T-helper 2 cell treated with Interferon-gamma antibody and Interleukin-4, amounts not matched to agents 100 ng/mL and 5 ng/mL, for 36 hours (primary cell): ENCODE measurements at regions not wholly inside any gene's neighbourhood (a gene's known extent, or its start where the extent isn't known, plus 50 kb on each side); places are given as distances from the start of the nearest gene placed in this dataset.

ENCODE experiments used
- intact Hi-C: fragments of 100-400 bp; cut with micrococcal nuclease; formaldehyde crosslinking; loops from one replicate; pipeline ENCODE4 v1.15.1; 2023

DNA sequence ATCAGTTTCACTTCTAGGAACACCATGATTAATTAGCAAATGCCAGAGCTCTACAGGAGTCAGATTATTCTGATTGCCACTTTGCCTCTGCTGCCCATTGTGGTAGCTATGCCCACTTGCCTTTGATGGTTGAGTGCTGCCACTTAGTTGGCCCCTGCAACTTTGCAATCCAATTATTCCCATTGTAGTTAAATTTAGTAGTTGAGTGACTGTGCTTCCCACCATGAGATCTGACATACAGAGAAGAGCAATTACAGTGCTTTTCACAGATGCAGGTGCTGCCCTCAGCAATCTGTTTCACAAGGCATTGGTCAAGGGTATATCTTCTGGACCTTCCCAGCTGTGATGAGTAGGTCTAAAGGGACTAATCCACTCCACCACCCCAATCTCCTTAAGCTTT, 468.4 kb upstream of the RGS6 start:
- intact Hi-C loops: no loop called here

DNA sequence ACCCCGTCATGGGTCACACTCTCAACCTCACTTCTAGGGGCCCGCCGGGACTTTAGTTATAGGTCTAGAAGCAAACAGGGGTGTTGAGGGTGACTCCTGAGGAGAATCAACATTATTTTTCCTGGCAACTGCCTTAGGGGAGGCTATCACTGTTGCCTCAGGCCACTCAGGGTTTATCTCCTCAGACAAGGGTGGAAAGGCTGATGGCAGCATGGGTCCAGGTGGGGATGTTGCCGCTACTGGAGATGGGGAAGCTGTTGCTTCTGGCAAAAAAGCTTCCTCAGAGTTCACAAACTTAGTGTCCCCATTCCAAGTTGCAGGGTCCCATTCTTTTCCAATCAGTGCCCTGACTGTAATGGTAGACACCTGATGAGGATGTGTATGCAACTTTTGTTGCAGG, 467.4 kb upstream of the RGS6 start:
- intact Hi-C loops: no loop called here

DNA sequence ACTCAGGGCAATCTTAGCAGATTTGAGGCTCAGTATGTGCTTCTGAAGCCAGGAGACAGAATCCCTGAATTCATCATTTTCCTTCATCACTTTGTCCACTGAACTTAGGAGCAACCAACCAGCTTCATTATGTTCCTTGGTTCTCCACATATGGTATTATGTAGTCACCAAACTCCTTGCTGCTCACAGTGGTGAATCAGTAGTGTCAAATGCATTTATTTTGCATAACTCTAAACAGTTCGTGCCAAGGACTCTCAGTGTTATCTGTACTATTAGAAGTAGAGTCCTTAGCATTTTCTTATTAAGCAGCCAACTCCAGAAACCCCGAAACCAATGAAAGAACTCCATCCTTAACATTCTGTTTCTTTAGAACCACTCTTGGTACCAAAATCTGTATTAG, 466.9 kb upstream of the RGS6 start:
- intact Hi-C loops: no loop called here

DNA sequence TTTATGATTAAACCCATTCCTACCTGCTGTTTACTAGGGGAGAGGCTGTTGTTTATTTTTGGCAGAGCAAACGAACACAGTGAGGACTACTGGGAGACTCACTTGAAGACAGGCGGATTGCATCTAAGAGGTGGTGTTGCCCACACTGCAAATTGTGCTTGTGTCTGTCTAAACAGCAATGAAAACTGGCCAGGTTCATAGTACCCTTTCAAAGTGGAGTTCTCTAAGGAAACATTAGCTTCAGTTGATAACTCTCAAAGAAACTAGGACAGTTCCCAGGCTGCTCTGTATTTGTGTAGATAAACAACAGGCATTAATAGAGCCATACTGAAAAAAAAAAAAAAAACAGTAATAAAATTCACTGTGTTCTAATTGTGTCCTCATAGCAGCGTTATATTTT, 466.0 kb upstream of the RGS6 start:
- intact Hi-C loops: no loop called here

DNA sequence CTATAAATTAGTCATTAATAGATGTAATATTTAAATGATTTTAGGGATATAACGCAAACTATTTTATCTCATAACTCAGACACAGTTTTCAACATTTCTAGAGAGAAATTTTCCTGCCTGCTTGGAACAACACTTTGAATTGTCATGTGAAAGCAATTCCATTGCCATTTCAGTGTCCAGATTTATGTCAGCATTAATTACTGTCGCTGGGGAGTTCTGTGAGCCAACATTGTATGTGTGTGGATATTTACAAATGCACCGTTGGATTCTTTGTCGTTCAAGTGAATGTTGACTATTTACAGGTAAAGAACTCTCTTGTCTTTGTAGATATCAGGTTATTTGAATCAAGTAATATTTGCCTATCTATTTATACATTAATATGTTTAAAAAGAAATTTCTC, 465.3 kb upstream of the RGS6 start:
- intact Hi-C loops: no loop called here

DNA sequence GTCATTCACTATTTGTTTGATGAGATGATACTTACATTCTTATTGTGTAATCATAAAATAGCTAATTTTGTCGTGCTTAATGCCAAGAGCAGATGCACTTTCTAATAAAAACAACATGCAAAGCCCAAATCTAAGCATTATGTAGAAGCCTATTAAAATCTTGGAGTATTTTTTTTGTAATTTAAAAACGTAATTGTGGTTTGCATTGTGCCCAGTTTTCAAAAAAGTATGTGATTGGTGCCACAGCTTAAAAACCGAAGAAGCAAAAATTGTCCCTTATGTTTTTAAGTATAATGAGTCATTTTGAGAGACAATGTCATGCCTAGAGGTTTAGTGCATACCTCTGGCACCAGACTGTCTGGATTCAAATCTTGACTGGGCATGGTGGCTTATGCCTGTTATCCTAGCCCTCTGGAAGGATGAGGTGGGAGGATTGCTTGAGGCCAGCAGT, 464.8 kb upstream of the RGS6 start:
- intact Hi-C loops: no loop called here

DNA sequence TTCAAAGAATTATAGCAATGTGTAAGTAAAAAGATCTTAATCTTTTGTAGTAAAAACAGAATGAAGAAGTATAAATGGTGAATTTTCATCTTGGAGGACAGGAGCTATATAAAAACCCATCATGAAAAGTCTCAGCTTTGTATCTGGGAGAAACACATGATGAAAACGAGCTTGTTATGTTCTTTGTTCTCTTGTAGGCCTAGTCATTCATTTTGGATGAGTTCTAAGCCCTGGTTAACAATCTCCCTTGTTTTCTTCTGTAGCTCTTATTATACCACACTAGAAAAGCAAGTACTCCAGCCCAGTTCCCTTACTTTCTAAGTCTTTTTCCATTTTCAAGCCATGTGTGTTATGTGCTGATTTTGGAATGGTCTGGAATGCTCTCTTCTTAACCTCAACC, 463.5 kb upstream of the RGS6 start:
- intact Hi-C loops: no loop called here

DNA sequence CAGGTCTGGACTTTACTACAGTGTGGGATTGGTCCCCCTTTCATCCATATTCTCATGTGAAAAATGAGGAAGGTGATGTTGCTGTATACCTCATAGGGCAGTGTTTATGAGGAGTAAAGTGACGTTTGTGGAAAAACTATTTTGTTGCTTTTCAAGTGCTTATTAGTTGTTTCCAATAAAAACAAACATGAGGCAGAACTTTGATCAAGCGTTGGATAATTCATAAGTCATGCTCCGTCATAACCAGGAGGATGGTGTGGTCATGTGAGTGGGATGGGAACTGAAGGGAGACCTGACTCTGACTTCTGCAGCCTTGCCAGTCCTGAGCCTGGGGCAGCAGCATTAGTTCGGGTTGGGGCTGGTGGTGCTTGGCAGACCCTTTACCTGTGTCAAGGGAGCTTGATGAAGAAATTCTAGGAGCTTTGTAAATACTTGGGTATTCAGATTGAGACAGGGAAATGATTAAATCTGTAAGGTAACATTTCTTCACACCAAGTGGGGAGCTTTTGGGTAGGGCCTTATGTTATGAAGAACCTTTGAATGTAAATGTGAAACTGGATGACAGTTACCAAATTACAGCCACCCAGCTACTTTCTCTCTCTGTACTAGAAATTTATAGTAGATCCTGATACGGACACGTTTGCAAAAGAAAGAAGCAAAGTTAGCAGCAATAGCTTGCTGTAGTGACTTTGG, 462.4 kb upstream of the RGS6 start:
- intact Hi-C loops: loop anchor here (10.0 kb wide), 1 partner anchor 85 kb away; no protein-coding TSS in a partner anchor

DNA sequence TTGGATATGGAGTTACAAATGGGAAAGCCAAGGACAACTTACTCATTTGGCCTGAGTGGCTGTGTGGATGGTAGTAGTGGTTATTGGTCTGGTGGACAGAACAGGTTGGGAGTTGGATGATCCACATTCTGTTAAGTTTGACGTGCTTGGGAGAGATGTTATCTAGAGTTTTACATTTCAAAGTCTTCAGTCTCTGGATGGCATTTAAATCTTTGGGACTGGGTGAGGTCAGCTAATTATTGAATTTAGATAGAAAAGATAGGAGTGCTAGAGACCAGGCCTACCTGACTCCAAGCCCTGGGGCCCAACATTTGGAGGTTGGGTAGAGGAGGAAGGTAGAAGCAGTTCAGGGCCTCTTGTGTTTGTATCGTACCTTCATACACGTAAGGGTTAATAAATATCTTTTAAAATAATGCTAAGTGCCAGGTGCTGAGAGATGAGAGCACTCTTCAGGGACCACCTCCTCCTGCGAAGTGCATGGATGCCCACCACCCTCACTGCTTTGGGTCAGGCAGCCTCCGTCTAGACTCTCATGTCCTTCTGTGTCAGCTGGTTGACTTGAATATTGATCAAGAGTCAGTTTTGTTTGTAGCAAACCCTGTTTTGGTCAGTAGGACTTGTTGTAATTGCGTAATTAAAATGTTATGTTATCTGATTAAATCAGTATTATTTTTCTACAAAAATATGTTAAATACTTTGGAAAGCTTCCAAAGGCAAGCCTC, 460.4 kb upstream of the RGS6 start:
- intact Hi-C loops: loop anchor here (10.0 kb wide), 1 partner anchor 83 kb away; no protein-coding TSS in a partner anchor

DNA sequence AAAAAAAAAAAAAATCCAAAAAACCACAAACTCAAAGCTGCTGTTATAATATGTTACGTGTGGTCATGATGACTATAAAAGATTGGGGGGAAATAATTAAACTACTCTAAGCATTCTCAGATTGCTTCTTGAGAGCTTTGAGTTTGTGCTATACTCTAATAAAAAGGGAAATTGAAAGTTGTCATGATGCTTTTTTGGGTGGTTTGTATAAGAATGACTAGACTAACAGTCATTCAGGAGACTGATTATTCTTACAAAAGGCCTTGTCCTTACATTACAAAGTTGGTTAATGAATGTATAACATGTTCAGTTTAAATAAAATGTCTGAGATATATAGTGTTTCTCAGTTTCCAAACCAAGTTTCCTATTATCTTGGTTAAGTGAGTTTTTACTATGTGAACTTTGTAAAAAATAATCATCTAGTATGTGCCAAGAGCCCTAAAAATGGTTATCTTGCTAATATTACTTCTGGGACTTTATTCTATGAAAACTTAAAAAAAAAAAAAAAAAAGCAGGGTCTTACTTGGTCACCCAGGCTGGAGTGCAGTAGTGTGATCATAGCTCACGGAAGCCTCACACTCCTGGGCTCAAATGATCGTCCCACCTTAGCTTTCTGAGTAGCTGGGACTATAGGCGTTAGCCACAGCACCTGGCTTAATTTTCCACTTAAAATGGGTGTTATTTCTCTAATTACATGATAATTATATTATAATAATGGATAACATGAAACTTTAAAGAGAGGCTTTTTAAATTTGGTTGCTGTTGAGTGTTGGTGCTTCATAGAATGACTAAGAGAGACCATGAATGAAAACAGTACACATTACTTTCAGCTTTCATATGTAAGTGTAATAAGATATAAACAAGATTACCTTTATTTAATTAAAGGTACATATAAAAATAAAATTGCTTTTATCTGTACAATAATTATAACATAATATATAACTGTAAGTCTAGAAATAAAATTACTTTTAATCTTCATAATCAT, 459.6 kb upstream of the RGS6 start:
- intact Hi-C loops: loop anchor here (10.0 kb wide), 1 partner anchor 82 kb away; no protein-coding TSS in a partner anchor

DNA sequence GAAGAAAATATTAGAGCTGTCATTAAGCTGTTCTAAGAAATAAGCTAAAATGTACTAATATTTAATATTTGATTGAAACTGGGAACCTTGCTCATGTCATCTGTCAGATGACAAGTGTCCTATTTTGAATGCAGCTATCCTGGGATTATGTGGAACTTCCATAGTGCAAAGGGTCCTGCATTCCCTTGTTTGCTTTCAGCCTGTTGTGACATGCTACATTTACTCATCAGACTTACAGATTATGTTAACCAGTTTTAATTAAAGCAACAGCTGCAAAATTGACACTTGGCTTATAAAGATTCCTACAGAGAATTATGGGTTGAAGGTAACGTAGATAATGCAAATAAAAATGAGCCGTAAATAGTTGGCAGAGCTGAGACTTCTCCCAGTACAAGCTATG, 458.4 kb upstream of the RGS6 start:
- intact Hi-C loops: loop anchor here (10.0 kb wide), 1 partner anchor 81 kb away; no protein-coding TSS in a partner anchor

DNA sequence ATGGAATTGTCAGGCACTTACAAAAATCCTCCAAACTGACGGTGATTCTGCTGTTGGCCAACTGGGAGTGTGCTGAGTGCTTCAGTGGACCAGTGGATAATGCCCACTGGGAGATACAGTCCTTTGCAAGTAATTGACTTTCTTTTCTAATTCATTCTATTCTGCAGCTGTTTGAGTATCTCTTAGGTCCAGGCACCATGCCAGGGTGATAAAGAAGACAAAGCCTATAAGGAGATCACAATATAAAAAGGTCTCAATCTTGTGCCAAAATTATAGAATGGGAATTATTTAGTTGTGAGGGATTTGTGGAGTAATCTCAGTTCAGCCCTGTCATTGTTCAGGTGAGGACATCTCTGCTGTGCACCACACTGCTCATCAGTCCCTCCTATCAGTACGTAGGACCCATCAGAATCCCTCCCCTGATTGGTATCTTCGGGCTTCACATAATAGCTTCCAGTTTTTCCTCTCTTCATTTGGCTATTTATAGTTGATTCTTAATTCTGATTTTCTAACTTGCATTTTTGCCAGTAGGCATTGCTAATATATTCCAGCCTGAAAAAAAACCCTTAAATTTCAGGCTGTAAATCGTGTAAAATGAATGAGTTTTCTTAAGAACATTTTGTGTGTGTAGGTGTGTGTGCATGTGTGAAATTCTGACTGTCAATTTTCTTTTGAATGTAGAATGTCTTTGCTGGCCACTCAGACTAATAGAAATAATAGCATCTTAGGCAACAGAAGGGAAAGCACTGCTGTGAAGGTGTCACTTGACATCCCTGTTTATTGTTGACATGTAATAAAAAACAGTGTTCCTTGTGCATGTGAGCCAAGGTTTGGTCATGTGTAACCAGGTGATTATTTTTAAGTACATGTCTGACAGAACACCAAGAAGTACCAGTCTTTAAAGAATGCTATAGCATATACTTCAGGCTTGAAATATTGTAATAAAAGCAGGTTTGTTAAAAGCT, 457.6 kb upstream of the RGS6 start:
- intact Hi-C loops: loop anchor here (10.0 kb wide), 1 partner anchor 80 kb away; no protein-coding TSS in a partner anchor

DNA sequence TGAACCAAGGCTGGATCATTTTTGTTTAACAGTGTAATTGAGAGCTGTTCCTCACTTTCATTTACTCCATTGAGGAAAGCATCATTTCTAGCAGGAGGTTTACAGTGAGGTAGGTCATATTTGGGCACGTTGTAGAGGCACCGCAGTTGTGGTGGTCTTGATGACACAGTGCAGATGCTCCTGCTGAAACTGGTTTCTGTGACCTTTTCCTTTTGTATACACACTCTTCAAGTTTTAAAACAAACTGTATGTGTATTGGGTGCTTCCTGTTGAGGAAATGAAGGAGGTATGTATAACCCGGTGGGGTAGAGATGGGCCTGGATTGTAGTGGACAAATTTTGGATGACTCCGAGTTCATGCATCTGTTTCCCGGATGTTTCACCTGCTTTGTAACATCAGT, 456.3 kb upstream of the RGS6 start:
- intact Hi-C loops: loop anchor here (10.0 kb wide), 1 partner anchor 79 kb away; no protein-coding TSS in a partner anchor

DNA sequence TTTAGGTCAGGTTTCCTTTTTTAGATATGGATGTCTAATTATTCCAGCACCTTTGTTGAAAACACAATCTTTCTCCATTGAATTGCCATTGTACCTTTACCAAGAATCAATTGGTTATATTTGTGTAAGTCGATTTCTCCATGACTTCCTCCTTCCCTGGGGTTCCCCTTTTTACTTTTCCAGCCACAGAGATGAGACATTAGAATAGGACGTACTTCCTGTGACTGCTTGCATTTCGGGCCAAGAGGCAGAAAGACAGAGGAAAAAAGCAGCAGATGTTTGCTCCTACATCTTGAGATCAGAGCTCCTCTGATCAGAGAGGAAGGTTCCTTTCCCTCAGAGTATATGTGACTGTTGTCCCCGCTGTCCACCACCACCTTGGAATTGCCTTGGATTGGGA, 453.7 kb upstream of the RGS6 start:
- intact Hi-C loops: loop anchor here (10.0 kb wide), 1 partner anchor 76 kb away; no protein-coding TSS in a partner anchor

DNA sequence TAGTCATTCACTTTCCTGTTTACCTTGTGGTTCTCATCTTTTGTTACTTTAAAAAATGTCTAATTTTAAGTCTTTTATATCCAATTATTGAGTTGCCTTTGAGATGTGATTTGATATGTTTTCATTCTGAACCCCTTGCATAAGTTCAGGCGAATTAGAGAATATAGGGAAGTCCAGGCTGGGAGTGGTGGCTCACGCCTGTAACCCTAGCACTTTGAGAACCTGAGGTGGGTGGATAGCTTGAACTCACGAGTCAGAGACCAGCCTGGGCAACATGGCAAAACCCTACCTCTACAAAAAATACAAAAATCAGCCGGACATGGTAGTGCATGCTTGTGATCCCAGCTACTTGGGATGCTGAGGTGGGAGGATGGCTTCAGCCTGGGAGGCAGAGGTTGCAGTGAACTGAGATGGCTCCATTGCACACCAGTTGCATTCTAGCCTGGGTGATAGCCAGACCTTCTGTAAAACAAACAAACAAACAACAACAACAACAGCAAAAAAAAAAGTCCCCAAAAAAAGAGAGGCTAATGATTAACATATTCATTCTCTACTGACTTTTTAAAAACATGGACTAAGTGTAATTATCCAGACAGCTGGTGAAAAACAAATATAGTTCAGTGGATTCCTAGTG, 451.1 kb upstream of the RGS6 start:
- intact Hi-C loops: no loop called here

DNA sequence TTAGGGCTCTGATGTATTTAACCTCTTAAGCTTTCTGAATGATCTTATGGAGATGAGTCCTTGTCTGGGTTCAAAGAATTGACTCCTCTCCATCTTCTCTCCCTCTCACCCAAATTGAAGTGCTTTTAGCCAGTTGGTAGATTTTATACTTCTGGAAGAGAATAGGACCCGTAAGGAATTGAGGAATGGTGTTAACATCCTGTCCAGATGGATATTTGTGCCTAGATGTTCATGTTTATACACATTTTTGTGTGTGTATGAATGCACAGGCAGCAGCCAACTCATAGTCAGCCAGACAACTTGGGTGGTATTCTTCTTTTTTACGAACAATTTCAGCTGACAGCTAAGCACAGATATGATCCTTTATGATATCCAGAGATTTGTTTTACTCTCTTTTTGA, 449.6 kb upstream of the RGS6 start:
- intact Hi-C loops: no loop called here

DNA sequence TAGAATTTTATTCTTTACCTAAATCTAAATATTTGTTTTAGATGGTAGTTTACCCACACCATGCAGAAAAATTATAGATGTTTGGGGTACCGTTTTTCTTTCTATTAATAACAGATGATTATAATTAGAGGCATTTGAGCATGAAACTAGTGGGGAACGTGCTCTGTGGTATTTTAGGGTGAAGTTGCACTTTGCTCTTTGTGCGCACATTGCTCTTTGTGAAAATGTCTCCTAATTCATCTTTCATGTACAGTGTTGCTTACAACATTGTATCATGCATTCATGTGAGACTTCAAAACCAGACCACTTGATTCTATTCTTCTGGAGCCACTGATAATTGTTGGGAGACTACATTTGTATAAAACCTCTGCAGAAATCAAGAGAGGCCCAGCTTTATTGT, 449.1 kb upstream of the RGS6 start:
- intact Hi-C loops: no loop called here

DNA sequence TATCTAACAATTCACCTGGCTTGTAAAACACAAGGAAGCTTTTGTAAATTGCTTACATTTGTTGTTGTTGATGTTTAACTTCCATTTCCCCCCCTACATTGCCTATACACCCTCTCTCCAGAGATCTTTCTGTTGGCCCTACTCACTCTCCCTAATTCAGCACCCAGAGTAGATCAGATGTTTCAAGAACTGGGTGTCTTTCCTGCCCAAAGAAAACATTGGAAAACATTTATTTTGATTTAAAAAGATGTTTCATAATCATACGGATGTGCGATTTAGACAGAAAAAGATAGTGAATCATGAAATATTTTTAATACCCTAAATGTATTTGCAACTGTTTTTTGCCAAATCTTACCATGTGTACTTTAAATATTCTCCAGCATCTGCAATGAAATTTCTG, 446.4 kb upstream of the RGS6 start:
- intact Hi-C loops: no loop called here

DNA sequence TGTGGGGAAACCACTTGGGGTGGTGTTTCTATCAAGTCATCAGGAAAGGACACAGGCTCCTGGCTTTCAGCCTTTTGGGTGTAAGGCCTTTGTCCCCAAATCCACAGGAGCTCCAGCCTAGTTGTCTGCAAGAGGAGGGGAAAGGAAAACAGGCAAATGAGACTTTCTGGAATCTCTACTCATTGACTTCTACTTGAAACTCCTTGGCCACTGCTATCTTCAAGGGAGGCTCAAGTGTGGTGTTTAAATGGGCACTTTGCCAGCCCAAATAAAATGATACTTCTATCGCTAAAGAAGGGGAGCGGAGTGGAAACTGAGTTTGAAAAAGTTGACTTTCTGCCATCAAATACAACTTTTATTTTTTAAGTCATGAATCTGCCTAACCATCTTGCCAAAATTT, 445.9 kb upstream of the RGS6 start:
- intact Hi-C loops: no loop called here

DNA sequence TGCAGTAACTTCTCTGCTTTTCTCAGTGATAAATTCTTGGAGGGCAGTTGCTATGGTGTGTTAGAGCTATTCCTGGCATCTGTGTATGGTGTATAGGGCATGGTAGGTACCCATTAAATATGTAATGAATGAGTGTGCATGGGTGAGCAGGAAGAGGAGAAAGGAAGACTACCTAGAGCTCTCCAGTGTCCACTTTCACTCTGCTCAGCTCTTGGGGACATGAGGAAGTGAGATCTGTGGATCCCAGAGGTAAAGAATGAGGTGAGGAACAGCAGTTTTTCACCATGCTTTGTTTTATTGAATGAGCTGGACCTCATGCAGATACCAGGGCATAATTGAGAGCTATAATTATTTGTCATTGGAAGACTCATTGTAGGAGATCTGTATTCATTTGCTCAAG, 444.8 kb upstream of the RGS6 start:
- intact Hi-C loops: no loop called here
